ENCODE measurements at regions not wholly inside any gene's neighbourhood (a gene's known extent, or its start where the extent isn't known, plus 50 kb on each side); places are given as distances from the start of the nearest gene placed in this dataset.

- Histone ChIP-seq H3K4me3 (no peak overlapping the region), H3K27ac (no peak overlapping the region), H3K36me3 (no peaks in the 10 kb centered on the region), H3K27me3 (no peaks in the 10 kb centered on the region), H3K4me1 (no peaks in the 10 kb centered on the region), H3K9me3 (no peaks in the 10 kb centered on the region)
- TF ChIP-seq POLR2AphosphoS5 (IDR thresholded peaks at IDR 0.05; ENCODE audit: insufficient read depth in 1 of 2, low read depth in 1 of 2) (no peak), CTCF (IDR thresholded peaks at IDR 0.05) (no peak), POLR2A (IDR thresholded peaks at IDR 0.05) (no peak)
- DNase-seq (ENCODE audit: extremely low spot score in 2 of 2), result no peak
- intact Hi-C loops (cut with DNase I), result no loop called here
Observed at GRCh38 chr1:198860371-198860770, 221.5 kb downstream of the PTPRC start.

- Histone ChIP-seq H3K9me3 (no peaks in the 10 kb centered on the region), H3K4me1 (no peaks in the 10 kb centered on the region), H3K4me3 (no peak overlapping the region), H3K36me3 (no peaks in the 10 kb centered on the region), H3K27ac (no peak overlapping the region), H3K27me3 (no peaks in the 10 kb centered on the region)
- DNase-seq (ENCODE audit: extremely low spot score in 2 of 2), result no peak
- intact Hi-C loops (cut with DNase I), result no loop called here
- TF ChIP-seq CTCF (IDR thresholded peaks at IDR 0.05) (no peak), POLR2A (IDR thresholded peaks at IDR 0.05) (no peak), POLR2AphosphoS5 (IDR thresholded peaks at IDR 0.05; ENCODE audit: insufficient read depth in 1 of 2, low read depth in 1 of 2) (no peak)
Observed at GRCh38 chr1:198861636-198862035, 222.8 kb downstream of the PTPRC start.

DNA sequence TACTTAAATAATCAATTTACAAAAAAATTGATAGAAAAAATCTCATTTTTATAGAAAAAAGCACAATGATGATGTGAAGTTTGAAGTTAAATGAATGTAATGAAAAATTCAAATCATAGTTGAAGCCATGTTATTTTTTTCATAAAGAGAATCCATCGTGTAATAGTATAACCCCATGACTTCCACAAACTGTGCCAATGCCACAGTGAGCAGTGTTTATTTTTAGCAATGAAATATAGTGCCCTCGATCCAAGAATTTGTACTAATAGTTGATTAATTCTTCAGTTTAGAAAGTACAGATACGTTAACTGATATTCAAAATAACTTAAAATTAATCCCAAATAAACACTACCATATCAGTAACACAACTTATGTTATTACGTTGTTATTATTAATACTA lies 225.9 kb downstream of the PTPRC start:
- intact Hi-C loops (cut with DNase I), result no loop called here
- Histone ChIP-seq H3K36me3 (no peaks in the 10 kb centered on the region), H3K9me3 (no peaks in the 10 kb centered on the region), H3K27me3 (no peaks in the 10 kb centered on the region), H3K4me1 (no peaks in the 10 kb centered on the region), H3K27ac (no peak overlapping the region), H3K4me3 (no peak overlapping the region)
- TF ChIP-seq CTCF (IDR thresholded peaks at IDR 0.05) (no peak), POLR2A (IDR thresholded peaks at IDR 0.05) (no peak), POLR2AphosphoS5 (IDR thresholded peaks at IDR 0.05; ENCODE audit: insufficient read depth in 1 of 2, low read depth in 1 of 2) (no peak)
- no peak for DNase-seq (ENCODE audit: extremely low spot score in 2 of 2)

DNA sequence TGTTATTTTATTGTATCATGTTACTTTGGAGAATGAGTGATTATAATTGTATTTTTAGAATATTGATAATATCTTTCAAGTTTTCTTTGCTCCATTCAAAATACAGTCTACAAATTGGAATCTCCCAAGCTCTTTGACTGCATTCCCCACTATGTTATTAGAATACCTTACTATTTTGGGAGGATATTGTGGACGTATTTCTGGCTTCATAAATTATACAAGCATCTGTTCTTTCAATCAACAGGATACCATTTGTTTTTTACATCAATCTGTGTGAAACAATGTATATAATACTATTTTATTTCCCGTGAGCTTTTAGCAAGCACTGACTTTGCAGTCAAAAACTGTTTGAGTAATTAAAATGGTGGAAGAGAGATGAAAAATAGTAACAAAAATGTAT lies 226.5 kb downstream of the PTPRC start:
- H3K27me3 ChIP-seq, result no peaks in the 10 kb centered on the region
- no peak overlapping the region for H3K4me3 ChIP-seq
- no peak for DNase-seq (ENCODE audit: extremely low spot score in 2 of 2)
- intact Hi-C loops (cut with DNase I), result no loop called here
- no peak for TF ChIP-seq POLR2AphosphoS5 (IDR thresholded peaks at IDR 0.05; ENCODE audit: insufficient read depth in 1 of 2, low read depth in 1 of 2)
- no peak for TF ChIP-seq POLR2A (IDR thresholded peaks at IDR 0.05)
- no peak for TF ChIP-seq CTCF (IDR thresholded peaks at IDR 0.05)
- H3K9me3 ChIP-seq, result no peaks in the 10 kb centered on the region
- no peaks in the 10 kb centered on the region for H3K4me1 ChIP-seq
- H3K27ac ChIP-seq, result no peak overlapping the region
- no peaks in the 10 kb centered on the region for H3K36me3 ChIP-seq

- H3K27me3 ChIP-seq, result no peaks in the 10 kb centered on the region
- intact Hi-C loops (cut with DNase I), result no loop called here
- no peak overlapping the region for H3K4me3 ChIP-seq
- H3K9me3 ChIP-seq, result no peaks in the 10 kb centered on the region
- H3K27ac ChIP-seq, result no peak overlapping the region
- TF ChIP-seq POLR2A (IDR thresholded peaks at IDR 0.05) (no peak), POLR2AphosphoS5 (IDR thresholded peaks at IDR 0.05; ENCODE audit: insufficient read depth in 1 of 2, low read depth in 1 of 2) (no peak), CTCF (IDR thresholded peaks at IDR 0.05) (no peak)
- DNase-seq (ENCODE audit: extremely low spot score in 2 of 2), result no peak
- no peaks in the 10 kb centered on the region for H3K4me1 ChIP-seq
- H3K36me3 ChIP-seq, result no peaks in the 10 kb centered on the region
Observed at GRCh38 chr1:198867182-198867581, 228.3 kb downstream of the PTPRC start.

All from vagina (tissue), 2 donors.